ENCODE measurements at regions not wholly inside any gene's neighbourhood (a gene's known extent, or its start where the extent isn't known, plus 50 kb on each side); places are given as distances from the start of the nearest gene placed in this dataset.

- no peak for DNase-seq (ENCODE audit: low spot score)
These were observed 1169.2 kb upstream of the NXPH2 start for GRCh38 chr2:139949242-139949972.

GRCh38 chr2:139946690-139947089 is 1166.5 kb upstream of the NXPH2 start:
- peak; percentile 4 for DNase-seq (ENCODE audit: low spot score)

- no peak for DNase-seq (ENCODE audit: low spot score)
These were observed 1160.5 kb upstream of the NXPH2 start for GRCh38 chr2:139940686-139941085.

- DNase-seq (ENCODE audit: low spot score): no peak
These were observed 1145.7 kb upstream of the NXPH2 start for GRCh38 chr2:139925903-139926302.

- no peak for DNase-seq (ENCODE audit: low spot score)
These were observed 1143.9 kb upstream of the NXPH2 start for GRCh38 chr2:139924070-139924469.

GRCh38 chr2:139918982-139919381 is 1138.8 kb upstream of the NXPH2 start:
- no peak for DNase-seq (ENCODE audit: low spot score)

- DNase-seq (ENCODE audit: low spot score): no peak
These were observed 1137.6 kb upstream of the NXPH2 start for GRCh38 chr2:139917690-139918384.

GRCh38 chr2:139916822-139917221 is 1136.6 kb upstream of the NXPH2 start:
- DNase-seq (ENCODE audit: low spot score): no peak

- no peak for DNase-seq (ENCODE audit: low spot score)
These were observed 1131.0 kb upstream of the NXPH2 start for GRCh38 chr2:139911160-139911559.

- DNase-seq (ENCODE audit: low spot score): no peak
These were observed 1128.9 kb upstream of the NXPH2 start for GRCh38 chr2:139909136-139909535.

GRCh38 chr2:139905624-139906023 is 1125.4 kb upstream of the NXPH2 start:
- no peak for DNase-seq (ENCODE audit: low spot score)

- DNase-seq (ENCODE audit: low spot score): no peak
These were observed 1111.4 kb upstream of the NXPH2 start for GRCh38 chr2:139891636-139892035.

- no peak for DNase-seq (ENCODE audit: low spot score)
These were observed 1105.8 kb upstream of the NXPH2 start for GRCh38 chr2:139885921-139886498.

GRCh38 chr2:139876964-139877363 is 1096.8 kb upstream of the NXPH2 start:
- DNase-seq (ENCODE audit: low spot score): no peak

GRCh38 chr2:139876321-139876720 is 1096.1 kb upstream of the NXPH2 start:
- DNase-seq (ENCODE audit: low spot score): peak; percentile 4

- DNase-seq (ENCODE audit: low spot score): peak; percentile 32
These were observed 1092.3 kb upstream of the NXPH2 start for GRCh38 chr2:139872503-139872902.

- DNase-seq (ENCODE audit: low spot score): no peak
These were observed 1091.8 kb upstream of the NXPH2 start for GRCh38 chr2:139872032-139872431.

- DNase-seq (ENCODE audit: low spot score): no peak
These were observed 1087.5 kb upstream of the NXPH2 start for GRCh38 chr2:139867601-139868226.

GRCh38 chr2:139864821-139865302 is 1084.7 kb upstream of the NXPH2 start:
- DNase-seq (ENCODE audit: low spot score): no peak

- no peak for DNase-seq (ENCODE audit: low spot score)
These were observed 1074.7 kb upstream of the NXPH2 start for GRCh38 chr2:139854769-139855483.

- DNase-seq (ENCODE audit: low spot score): no peak
These were observed 1070.2 kb upstream of the NXPH2 start for GRCh38 chr2:139850254-139850890.

GRCh38 chr2:139836769-139837168 is 1056.6 kb upstream of the NXPH2 start:
- DNase-seq (ENCODE audit: low spot score): no peak
